HCT116 (cell line): ENCODE measurements at regions not wholly inside any gene's neighbourhood (a gene's known extent, or its start where the extent isn't known, plus 50 kb on each side); places are given as distances from the start of the nearest gene placed in this dataset.

Experiments used
- ATAC-seq: fragments of 200-7000 bp; cut with Tn5 transposase; 2 replicates; pipeline ENCODE4 v1.9.1; 2020; ENCODE audit warnings: mild to moderate bottlenecking, moderate library complexity
- BruUV-seq: library from RNA; stranded (reverse); fragments of 400-500 nt; replicated peaks from 2 replicates; lab custom pipeline; 2021; lab: Mats Ljungman, UMichigan
- CTCF ChIA-PET: fragments of 300-600 bp; sonication (Branson Sonifier 250); formaldehyde crosslinking; loops from one replicate; lab custom pipeline; 2021; ENCODE audit warnings: antibody characterized with exemption; lab: Charles Lee
- POLR2A ChIA-PET: fragments of 300-600, 350-600 bp; sonication (Branson Sonifier 250); formaldehyde crosslinking; loops from one replicate; lab custom pipeline; 2021; ENCODE audit warnings: antibody characterized with exemption; lab: Charles Lee
- RAD21 ChIA-PET, 2 experiments: fragments of 300-600 bp; sonication (Branson Sonifier 250); formaldehyde crosslinking; loops; one replicate each; lab custom pipeline; 2023; ENCODE audit warnings: low total read pairs in 2 of 2; ENCODE audit not compliant: uncharacterized antibody in 2 of 2, unreplicated experiment in 2 of 2, low non-redundant PET in 1 of 2; lab: Charles Lee
- DNase-seq: peaks from one replicate; pipeline ENCODE4 v3.0.0-alpha.2; 2010; ENCODE audit warnings: low read depth, low spot score
- H2AFZ ChIP-seq: fragments of 200-600 bp; shearing (Covaris generic), sonication (generic); 2 replicates; pipeline ENCODE4 v1.6.1; 2017; ENCODE audit warnings: low read depth, mixed run types, mixed read lengths, antibody characterized with exemption, low read length; ENCODE audit not compliant: poor library complexity, severe bottlenecking
- H3K27ac ChIP-seq: 2 replicates; pipeline ENCODE4 v1.5.1; 2012; ENCODE audit warnings: low read depth, low read length
- H3K27me3 ChIP-seq: fragments of 200-600 bp; sonication (generic); 2 replicates; pipeline ENCODE4 v1.6.1; 2016; ENCODE audit warnings: mixed run types, low read length, mixed read lengths; ENCODE audit not compliant: insufficient read depth
- H3K36me3 ChIP-seq, 2 experiments: fragments of 200-500 bp in 1 of 2; fragments of 200-600 bp in 1 of 2; sonication (Bioruptor generic) in 1 of 2; sonication (generic) in 1 of 2; 2 replicates each; pipeline versions ENCODE4 v1.5.1 to v1.6.1; 2014 to 2016; ENCODE audit warnings: low read length in 2 of 2, inconsistent platforms in 1 of 2, mixed read lengths in 1 of 2, mixed run types in 1 of 2; ENCODE audit not compliant: insufficient read depth in 2 of 2, control insufficient read depth in 1 of 2
- H3K4me1 ChIP-seq, 2 experiments: fragments of 200-600 bp in 1 of 2; sonication (generic) in 1 of 2; 2 replicates each; pipeline versions ENCODE4 v1.5.1 to v1.6.1; 2012 to 2017; ENCODE audit warnings: low read length in 2 of 2, inconsistent platforms in 1 of 2, mild to moderate bottlenecking in 1 of 2, mixed read lengths in 1 of 2, mixed run types in 1 of 2, moderate library complexity in 1 of 2; ENCODE audit not compliant: insufficient read depth in 2 of 2, control insufficient read depth in 1 of 2
- H3K4me2 ChIP-seq: fragments of 200-600 bp; sonication (generic); 2 replicates; pipeline ENCODE4 v1.6.1; 2017; ENCODE audit warnings: mixed run types, low read length, mixed read lengths
- H3K4me3 ChIP-seq, 2 experiments: fragments of 200-600 bp in 1 of 2; sonication (generic) in 1 of 2; replicated peaks in 1 of 2; 2 replicates each; pipeline ENCODE4 v1.5.1; 2011 to 2016; ENCODE audit warnings: low read length in 2 of 2, control low read depth in 1 of 2, low read depth in 1 of 2, mild to moderate bottlenecking in 1 of 2, mixed read lengths in 1 of 2, mixed run types in 1 of 2
- H3K79me2 ChIP-seq: fragments of 200-600 bp; sonication (generic); 2 replicates; pipeline ENCODE4 v1.6.1; 2017; ENCODE audit warnings: mild to moderate bottlenecking, mixed run types, low read length, moderate library complexity, mixed read lengths; ENCODE audit not compliant: insufficient read depth
- H3K9ac ChIP-seq: fragments of 200-600 bp; sonication (generic); 2 replicates; pipeline ENCODE4 v1.6.1; 2016; ENCODE audit warnings: low read length, mixed read lengths
- H3K9me2 ChIP-seq: fragments of 200-600 bp; sonication (generic), shearing (Covaris generic); 2 replicates; pipeline ENCODE4 v1.6.1; 2017; ENCODE audit warnings: mixed run types, mild to moderate bottlenecking, moderate library complexity; ENCODE audit not compliant: insufficient read depth
- H3K9me3 ChIP-seq, 2 experiments: fragments of 200-500 bp in 1 of 2; fragments of 200-600 bp in 1 of 2; sonication (Bioruptor generic) in 1 of 2; sonication (generic) in 1 of 2; 2 replicates each; pipeline ENCODE4 v1.6.1; 2014 to 2017; ENCODE audit warnings: low read length in 2 of 2, mixed read lengths in 2 of 2, inconsistent platforms in 1 of 2, low read depth in 1 of 2, mild to moderate bottlenecking in 1 of 2, mixed run types in 1 of 2, moderate library complexity in 1 of 2; ENCODE audit not compliant: control insufficient read depth in 1 of 2, insufficient read depth in 1 of 2
- H4K20me1 ChIP-seq: fragments of 200-600 bp; sonication (generic), shearing (Covaris generic); 2 replicates; pipeline ENCODE4 v1.6.1; 2017; ENCODE audit warnings: mixed run types, mild to moderate bottlenecking, moderate library complexity; ENCODE audit not compliant: insufficient read depth
- ATF3 ChIP-seq: IDR thresholded peaks from 2 replicates; pipeline ENCODE4 v1.6.1; 2012
- CBX3 ChIP-seq: IDR thresholded peaks from 2 replicates; pipeline ENCODE4 v1.6.1; 2012; ENCODE audit warnings: low read depth
- CEBPB ChIP-seq: IDR thresholded peaks from 2 replicates; pipeline ENCODE4 v1.6.1; 2012; ENCODE audit warnings: low read depth
- CTCF ChIP-seq, 3 experiments: fragments of 200-600 bp in 1 of 3; sonication (generic) in 1 of 3; IDR thresholded peaks in 2 of 3; conservative IDR thresholded peaks in 1 of 3; 2 replicates each; pipeline ENCODE4 v1.5.1; 2012 to 2017; ENCODE audit warnings: low read depth in 2 of 3, low read length in 2 of 3, antibody characterized with exemption in 1 of 3, borderline replicate concordance in 1 of 3, control low read depth in 1 of 3, mild to moderate bottlenecking in 1 of 3, mixed read lengths in 1 of 3, mixed run types in 1 of 3, moderate library complexity in 1 of 3; ENCODE audit not compliant: insufficient read depth in 1 of 3
- EZH2 ChIP-seq: fragments of 200-600 bp; sonication (generic); IDR thresholded peaks from 2 replicates; pipeline ENCODE4 v1.6.1; 2017; ENCODE audit warnings: antibody characterized with exemption, mixed run types
- POLR2AphosphoS5 ChIP-seq: IDR thresholded peaks from 2 replicates; pipeline ENCODE4 v1.6.1; 2011; ENCODE audit warnings: mild to moderate bottlenecking, low read depth, low read length, moderate library complexity
- RAD21 ChIP-seq: IDR thresholded peaks from 2 replicates; pipeline ENCODE4 v1.6.1; 2012; ENCODE audit warnings: low read depth, mild to moderate bottlenecking
- REST ChIP-seq: IDR thresholded peaks from 2 replicates; pipeline ENCODE4 v1.6.1; 2012; ENCODE audit warnings: low read depth
- SIN3A ChIP-seq: IDR thresholded peaks from 2 replicates; pipeline ENCODE4 v1.6.1; 2012; ENCODE audit warnings: low read depth
- SP1 ChIP-seq: IDR thresholded peaks from 2 replicates; pipeline ENCODE4 v1.6.1; 2012; ENCODE audit warnings: low read depth
- TCF7L2 ChIP-seq: IDR thresholded peaks from 2 replicates; pipeline ENCODE4 v1.7.0; 2011; ENCODE audit warnings: borderline replicate concordance, inconsistent platforms; ENCODE audit not compliant: insufficient read depth, insufficient read length; ENCODE audit errors: extremely low read depth
- ZFX ChIP-seq: fragments of 450-650 bp; IDR thresholded peaks from 2 replicates; pipeline ENCODE4 v1.6.1; 2017
- intact Hi-C: fragments of 100-400 bp; cut with micrococcal nuclease; formaldehyde crosslinking; loops from 2 replicates; pipeline ENCODE4 v1.10.0; 2022

- H3K4me2 ChIP-seq, result no peak overlapping the region
- no peaks in the 10 kb centered on the region for H3K79me2 ChIP-seq
- no peaks in the 10 kb centered on the region for H3K27me3 ChIP-seq
- H3K4me3 ChIP-seq, result no peak overlapping the region
- no peaks in the 10 kb centered on the region for H3K36me3 ChIP-seq
- H4K20me1 ChIP-seq, result no peaks in the 10 kb centered on the region
- ChIA-PET RAD21 (no interaction called here), POLR2A (no interaction called here), CTCF (no interaction called here)
- no peak overlapping the region for H3K27ac ChIP-seq
- no peaks in the 10 kb centered on the region for H3K9me2 ChIP-seq
- no TSS peak for BruUV-seq
- no peak for TF ChIP-seq SIN3A
- no peak for TF ChIP-seq CEBPB
- TF ChIP-seq ZFX, result no peak
- TF ChIP-seq REST, result no peak
- no peak for TF ChIP-seq CBX3
- no peak for TF ChIP-seq CTCF (IDR thresholded peaks at IDR 0.05 in 2 of 3, conservative IDR thresholded peaks at IDR 0.05 in 1 of 3; ENCODE audit: borderline replicate concordance in 1 of 3, insufficient read depth in 1 of 3, low read depth in 2 of 3, low read length in 2 of 3)
- no peak for TF ChIP-seq TCF7L2
- TF ChIP-seq POLR2AphosphoS5, result no peak
- TF ChIP-seq RAD21, result no peak
- no peak for TF ChIP-seq ATF3
- no peak for TF ChIP-seq SP1
- no peak for TF ChIP-seq EZH2
- intact Hi-C loops, result no loop called here
- H3K9me3 ChIP-seq, result peaks cover 27 to 48% of the 10 kb centered on the region in 2 experiments; a peak in 3 of 4 replicates
- no peak overlapping the region for H2AFZ ChIP-seq
- no peaks in the 10 kb centered on the region for H3K4me1 ChIP-seq
- no peak for DNase-seq
- ATAC-seq, result no peak
- H3K9ac ChIP-seq, result no peak overlapping the region
Measured at GRCh38 chr16:79808731-79809130, 208.2 kb upstream of the MAF start.
